ENCODE measurements at regions not wholly inside any gene's neighbourhood (a gene's known extent, or its start where the extent isn't known, plus 50 kb on each side); places are given as distances from the start of the nearest gene placed in this dataset.
A peak's percentile ranks its signal among the peaks of the same experiment; 100 is the strongest.

GRCh38 chr7:32347244-32347828 lies 142.8 kb downstream of the LSM5 start:
- no peak for DNase-seq (ENCODE audit: low read depth)

- no peak for DNase-seq (ENCODE audit: low read depth)
Observed at GRCh38 chr7:32346253-32346652, 143.9 kb downstream of the LSM5 start.

- no peak for DNase-seq (ENCODE audit: low read depth)
Observed at GRCh38 chr7:32336726-32337125, 153.5 kb downstream of the LSM5 start.

GRCh38 chr7:32335107-32335506 lies 155.1 kb downstream of the LSM5 start:
- no peak for DNase-seq (ENCODE audit: low read depth)

- no peak for DNase-seq (ENCODE audit: low read depth)
Observed at GRCh38 chr7:32330602-32331001, 159.6 kb downstream of the LSM5 start.

- no peak for DNase-seq (ENCODE audit: low read depth)
Observed at GRCh38 chr7:32326078-32326477, 164.1 kb downstream of the LSM5 start.

GRCh38 chr7:32323712-32324111 lies 166.5 kb downstream of the LSM5 start:
- no peak for DNase-seq (ENCODE audit: low read depth)

- DNase-seq (ENCODE audit: low read depth): no peak
Observed at GRCh38 chr7:32319012-32319382, 171.2 kb downstream of the LSM5 start.

- DNase-seq (ENCODE audit: low read depth): no peak
Observed at GRCh38 chr7:32318300-32319011, 171.7 kb downstream of the LSM5 start.

GRCh38 chr7:32316839-32317238 lies 173.3 kb downstream of the LSM5 start:
- no peak for DNase-seq (ENCODE audit: low read depth)

- no peak for DNase-seq (ENCODE audit: low read depth)
Observed at GRCh38 chr7:32314761-32315160, 175.4 kb downstream of the LSM5 start.

GRCh38 chr7:32301427-32301826 lies 188.8 kb downstream of the LSM5 start:
- no peak for DNase-seq (ENCODE audit: low read depth)

- no peak for DNase-seq (ENCODE audit: low read depth)
Observed at GRCh38 chr7:32299133-32299702, 191.0 kb downstream of the LSM5 start.

- no peak for DNase-seq (ENCODE audit: low read depth)
Observed at GRCh38 chr7:32298408-32299132, 191.6 kb downstream of the LSM5 start.

- DNase-seq (ENCODE audit: low read depth): no peak
Observed at GRCh38 chr7:32293833-32294232, 196.3 kb downstream of the LSM5 start.

- peak; percentile 17 for DNase-seq (ENCODE audit: low read depth)
Observed at GRCh38 chr7:32289651-32290414, 200.3 kb downstream of the LSM5 start.

GRCh38 chr7:32285698-32286097 lies 204.5 kb downstream of the LSM5 start:
- no peak for DNase-seq (ENCODE audit: low read depth)

- no peak for DNase-seq (ENCODE audit: low read depth)
Observed at GRCh38 chr7:32283546-32283945, 206.6 kb downstream of the LSM5 start.

- no peak for DNase-seq (ENCODE audit: low read depth)
Observed at GRCh38 chr7:32279500-32279899, 209.3 kb upstream of the PDE1C start.

GRCh38 chr7:32275216-32276009 lies 205.2 kb upstream of the PDE1C start:
- no peak for DNase-seq (ENCODE audit: low read depth)

- no peak for DNase-seq (ENCODE audit: low read depth)
Observed at GRCh38 chr7:32273297-32273696, 203.1 kb upstream of the PDE1C start.
